Type B pancreatic cell (in vitro differentiated cells): ENCODE measurements at regions not wholly inside any gene's neighbourhood (a gene's known extent, or its start where the extent isn't known, plus 50 kb on each side); places are given as distances from the start of the nearest gene placed in this dataset.

ENCODE experiments used
- DNase-seq: peaks from one replicate; pipeline ENCODE4 v3.0.0; 2021; ENCODE audit warnings: mixed read lengths; ENCODE audit not compliant: unreplicated experiment; ENCODE audit errors: extremely low spot score
- H3K27ac Mint-ChIP-seq: 2 replicates; pipeline ENCODE4 v1.8.0; 2021; ENCODE audit warnings: mild to moderate bottlenecking, mixed read lengths
- H3K27me3 Mint-ChIP-seq: 2 replicates; pipeline ENCODE4 v1.8.0; 2021; ENCODE audit warnings: mixed read lengths
- H3K36me3 Mint-ChIP-seq: 2 replicates; pipeline ENCODE4 v1.8.0; 2021; ENCODE audit warnings: mixed read lengths
- H3K4me1 Mint-ChIP-seq: one replicate; pipeline ENCODE4 v1.8.0; 2021; ENCODE audit warnings: mixed read lengths; ENCODE audit not compliant: unreplicated experiment
- H3K4me3 Mint-ChIP-seq: 2 replicates; pipeline ENCODE4 v1.8.0; 2021; ENCODE audit warnings: mild to moderate bottlenecking, mixed read lengths
- H3K9me3 Mint-ChIP-seq: 2 replicates; pipeline ENCODE4 v1.8.0; 2021; ENCODE audit warnings: mixed read lengths
- TF ChIP-seq, protein P1 (sequence below): fragments of 200-600 bp; sonication (generic); conservative IDR thresholded peaks from 2 replicates; pipeline ENCODE4 v1.5.0; 2021; ENCODE audit warnings: antibody characterized with exemption, mild to moderate bottlenecking

- no peak for DNase-seq
- Mint-ChIP-seq H3K9me3 (no peaks in the 10 kb centered on the region), H3K36me3 (no peaks in the 10 kb centered on the region), H3K27ac (no peak overlapping the region), H3K4me1 (no peaks in the 10 kb centered on the region), H3K4me3 (no peak overlapping the region), H3K27me3 (no peaks in the 10 kb centered on the region)
- TF ChIP-seq, protein P1, sequence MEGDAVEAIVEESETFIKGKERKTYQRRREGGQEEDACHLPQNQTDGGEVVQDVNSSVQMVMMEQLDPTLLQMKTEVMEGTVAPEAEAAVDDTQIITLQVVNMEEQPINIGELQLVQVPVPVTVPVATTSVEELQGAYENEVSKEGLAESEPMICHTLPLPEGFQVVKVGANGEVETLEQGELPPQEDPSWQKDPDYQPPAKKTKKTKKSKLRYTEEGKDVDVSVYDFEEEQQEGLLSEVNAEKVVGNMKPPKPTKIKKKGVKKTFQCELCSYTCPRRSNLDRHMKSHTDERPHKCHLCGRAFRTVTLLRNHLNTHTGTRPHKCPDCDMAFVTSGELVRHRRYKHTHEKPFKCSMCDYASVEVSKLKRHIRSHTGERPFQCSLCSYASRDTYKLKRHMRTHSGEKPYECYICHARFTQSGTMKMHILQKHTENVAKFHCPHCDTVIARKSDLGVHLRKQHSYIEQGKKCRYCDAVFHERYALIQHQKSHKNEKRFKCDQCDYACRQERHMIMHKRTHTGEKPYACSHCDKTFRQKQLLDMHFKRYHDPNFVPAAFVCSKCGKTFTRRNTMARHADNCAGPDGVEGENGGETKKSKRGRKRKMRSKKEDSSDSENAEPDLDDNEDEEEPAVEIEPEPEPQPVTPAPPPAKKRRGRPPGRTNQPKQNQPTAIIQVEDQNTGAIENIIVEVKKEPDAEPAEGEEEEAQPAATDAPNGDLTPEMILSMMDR, result no peak
These were observed 623.1 kb downstream of the TSN start for GRCh38 chr2:122378521-122378920.

GRCh38 chr2:122384768-122385333 lies 629.4 kb downstream of the TSN start:
- no peak overlapping the region for H3K27ac Mint-ChIP-seq
- TF ChIP-seq, protein P1, result no peak
- no peaks in the 10 kb centered on the region for H3K36me3 Mint-ChIP-seq
- H3K9me3 Mint-ChIP-seq, result peaks cover 19% of the 10 kb centered on the region
- H3K4me1 Mint-ChIP-seq, result no peaks in the 10 kb centered on the region
- no peaks in the 10 kb centered on the region for H3K27me3 Mint-ChIP-seq
- DNase-seq, result no peak
- H3K4me3 Mint-ChIP-seq, result no peak overlapping the region

GRCh38 chr2:122388208-122388607 lies 632.8 kb downstream of the TSN start:
- Mint-ChIP-seq H3K27ac (no peak overlapping the region), H3K27me3 (no peaks in the 10 kb centered on the region), H3K4me3 (no peak overlapping the region), H3K4me1 (no peaks in the 10 kb centered on the region), H3K9me3 (peaks cover 19% of the 10 kb centered on the region), H3K36me3 (no peaks in the 10 kb centered on the region)
- DNase-seq, result no peak
- TF ChIP-seq, protein P1, result no peak

DNA sequence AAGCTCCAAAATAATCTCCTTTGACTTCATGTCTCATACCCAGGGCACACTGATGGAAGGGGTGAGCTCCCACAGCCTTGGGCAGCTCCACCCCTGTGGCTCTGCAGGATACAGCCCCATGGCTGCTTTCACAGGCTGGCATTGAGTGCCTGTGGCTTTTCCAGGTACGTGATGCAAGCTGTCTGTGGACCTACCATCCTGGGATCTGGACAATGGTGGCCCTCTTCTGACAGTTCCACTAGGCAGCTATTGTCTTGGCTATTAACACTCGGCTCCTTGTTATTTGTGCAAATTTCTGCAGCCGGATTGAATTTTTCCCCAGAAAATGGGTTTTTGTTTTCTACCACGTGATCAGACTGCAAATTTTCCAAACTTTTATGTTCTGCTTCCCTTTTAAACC lies 634.2 kb downstream of the TSN start:
- Mint-ChIP-seq H3K9me3 (peaks cover 19% of the 10 kb centered on the region), H3K4me1 (no peaks in the 10 kb centered on the region), H3K27ac (no peak overlapping the region), H3K27me3 (no peaks in the 10 kb centered on the region), H3K4me3 (no peak overlapping the region), H3K36me3 (no peaks in the 10 kb centered on the region)
- TF ChIP-seq, protein P1, result no peak
- DNase-seq, result no peak

- Mint-ChIP-seq H3K27ac (no peak overlapping the region), H3K36me3 (no peaks in the 10 kb centered on the region), H3K4me3 (no peak overlapping the region), H3K9me3 (peaks cover 19% of the 10 kb centered on the region), H3K4me1 (no peaks in the 10 kb centered on the region), H3K27me3 (no peaks in the 10 kb centered on the region)
- TF ChIP-seq, protein P1, result no peak
- DNase-seq, result no peak
These were observed 635.0 kb downstream of the TSN start for GRCh38 chr2:122390406-122390805.

DNA sequence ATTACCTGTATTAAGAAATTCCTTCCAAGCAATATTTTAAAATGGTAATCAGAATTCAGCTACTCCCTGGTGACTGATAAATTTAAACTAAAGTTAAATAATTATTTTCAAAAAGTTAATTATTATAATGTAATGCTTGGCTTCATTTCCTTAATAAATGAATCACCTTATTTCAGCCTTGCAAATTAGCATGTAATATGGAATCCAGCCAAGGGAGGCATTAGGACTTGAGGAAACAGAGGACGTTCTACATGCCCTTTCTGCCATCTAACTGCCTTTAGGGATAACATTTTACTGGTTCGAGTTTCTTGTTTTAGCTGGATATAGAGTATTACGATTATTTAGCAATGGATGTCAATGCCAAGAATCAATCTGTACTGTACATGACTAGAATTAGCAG lies 636.3 kb downstream of the TSN start:
- no peak overlapping the region for H3K27ac Mint-ChIP-seq
- H3K4me1 Mint-ChIP-seq, result no peaks in the 10 kb centered on the region
- H3K36me3 Mint-ChIP-seq, result no peaks in the 10 kb centered on the region
- TF ChIP-seq, protein P1, result no peak
- H3K4me3 Mint-ChIP-seq, result no peak overlapping the region
- peaks cover 19% of the 10 kb centered on the region for H3K9me3 Mint-ChIP-seq
- DNase-seq, result no peak
- no peaks in the 10 kb centered on the region for H3K27me3 Mint-ChIP-seq
